Aorta (tissue), 5 donors: ENCODE measurements at regions not wholly inside any gene's neighbourhood (a gene's known extent, or its start where the extent isn't known, plus 50 kb on each side); places are given as distances from the start of the nearest gene placed in this dataset.

Experiments used
- ATAC-seq: fragments of 200-7000 bp; cut with Tn5 transposase; one replicate; pipeline ENCODE4 v1.9.1; 2022; ENCODE audit warnings: moderate library complexity; ENCODE audit not compliant: low FRiP score
- DNase-seq, 2 donors: peaks; one replicate each; pipeline ENCODE4 v3.0.0-alpha.2; 2020
- H3K27ac ChIP-seq, 2 donors: one replicate each; pipeline ENCODE4 v1.5.1; 2013; ENCODE audit warnings: low read length in 2 of 2, mild to moderate bottlenecking in 2 of 2, moderate library complexity in 2 of 2, control low read depth in 1 of 2, inconsistent platforms in 1 of 2, low read depth in 1 of 2
- H3K27me3 ChIP-seq, 2 donors: one replicate each; pipeline ENCODE4 v1.6.1; 2013; ENCODE audit warnings: control low read depth in 1 of 2, low read length in 1 of 2, mild to moderate bottlenecking in 1 of 2, moderate library complexity in 1 of 2; ENCODE audit not compliant: insufficient read depth in 2 of 2, control insufficient read depth in 1 of 2
- H3K36me3 ChIP-seq, 2 donors: one replicate each; pipeline ENCODE4 v1.6.1; 2013; ENCODE audit warnings: control low read depth in 1 of 2, low read length in 1 of 2, mild to moderate bottlenecking in 1 of 2; ENCODE audit not compliant: insufficient read depth in 2 of 2, control insufficient read depth in 1 of 2
- H3K4me1 ChIP-seq, 2 donors: one replicate each; pipeline ENCODE4 v1.6.1; 2013; ENCODE audit warnings: low read length in 2 of 2, control low read depth in 1 of 2, mild to moderate bottlenecking in 1 of 2, moderate library complexity in 1 of 2; ENCODE audit not compliant: insufficient read depth in 2 of 2, control insufficient read depth in 1 of 2
- H3K4me3 ChIP-seq, 2 donors: one replicate each; pipeline ENCODE4 v1.5.1; 2013; ENCODE audit warnings: low read length in 2 of 2, control low read depth in 1 of 2, mild to moderate bottlenecking in 1 of 2
- H3K9me3 ChIP-seq: one replicate; pipeline ENCODE4 v1.6.1; 2013; ENCODE audit warnings: mild to moderate bottlenecking, low read length; ENCODE audit not compliant: control insufficient read depth
- WGBS, 2 donors: extraction: QIAGEN DNeasy Blood & Tissue Kit; methylation state at CpG; one replicate each; pipeline ENCODE4 v1.1.7; 2013; 5-methylcytosine and 5-hydroxymethylcytosine counted together
- intact Hi-C, 2 donors: fragments of 100-400 bp; cut with DNase I; formaldehyde crosslinking; loops; one replicate each; pipeline versions ENCODE4 v1.14.2 to v1.15.0; 2022
- donor health status: healthy with polysubstance abuse.
- donor health status: Bipolar disorder and iron deficiency.
- donor health status: DM: no; HTN: no; CAD: no.
- donor health status: DM: no; HTN: no; CAD: no.
- donor health status: DM: yes; HTN: yes; CAD: no.

GRCh38 chr19:31976775-31977536 lies 368.5 kb upstream of the ZNF507 start:
- 92 to 97% methylated on average over 6 of the region's 6 CpGs for WGBS, 2 donors
- intact Hi-C loops, result no loop called here
- Histone ChIP-seq H3K27me3 (no peaks in the 10 kb centered on the region), H3K4me3 (no peak overlapping the region), H3K36me3 (no peaks in the 10 kb centered on the region), H3K9me3 (no peaks in the 10 kb centered on the region), H3K4me1 (no peaks in the 10 kb centered on the region), H3K27ac (no peak overlapping the region)
- no peak for DNase-seq
- no peak for ATAC-seq

GRCh38 chr19:31979362-31979761 lies 366.0 kb upstream of the ZNF507 start:
- H3K4me3 ChIP-seq, result no peak overlapping the region
- no peaks in the 10 kb centered on the region for H3K9me3 ChIP-seq
- no peak for ATAC-seq
- 79 to 82% methylated on average over 5 of the region's 5 CpGs for WGBS, 2 donors
- no peaks in the 10 kb centered on the region for H3K36me3 ChIP-seq
- no peaks in the 10 kb centered on the region for H3K4me1 ChIP-seq
- no peak overlapping the region for H3K27ac ChIP-seq
- no peak for DNase-seq
- intact Hi-C loops, result no loop called here
- H3K27me3 ChIP-seq, result no peaks in the 10 kb centered on the region

GRCh38 chr19:31979949-31980670 lies 365.3 kb upstream of the ZNF507 start:
- H3K9me3 ChIP-seq, result peaks cover 2% of the 10 kb centered on the region
- no peaks in the 10 kb centered on the region for H3K4me1 ChIP-seq
- no peak overlapping the region for H3K27ac ChIP-seq
- H3K27me3 ChIP-seq, result no peaks in the 10 kb centered on the region
- intact Hi-C loops, result no loop called here
- ATAC-seq, result no peak
- no peak overlapping the region for H3K4me3 ChIP-seq
- no peaks in the 10 kb centered on the region for H3K36me3 ChIP-seq
- 91% methylated on average over 23 of the region's 23 CpGs for WGBS, 2 donors
- no peak for DNase-seq

- DNase-seq, result no peak
- Histone ChIP-seq H3K36me3 (no peaks in the 10 kb centered on the region), H3K4me3 (no peak overlapping the region), H3K27me3 (no peaks in the 10 kb centered on the region), H3K9me3 (peaks cover 4% of the 10 kb centered on the region), H3K27ac (no peak overlapping the region), H3K4me1 (no peaks in the 10 kb centered on the region)
- 68 to 72% methylated on average over 5 of the region's 5 CpGs for whole genome bisulfite sequencing, 2 donors
- intact Hi-C loops, result no loop called here
- ATAC-seq, result no peak
Observed at GRCh38 chr19:31980796-31981195, 364.6 kb upstream of the ZNF507 start.

- ATAC-seq, result no peak
- Histone ChIP-seq H3K27me3 (no peaks in the 10 kb centered on the region), H3K4me1 (no peaks in the 10 kb centered on the region), H3K9me3 (peaks cover 4% of the 10 kb centered on the region), H3K27ac (no peak overlapping the region), H3K36me3 (no peaks in the 10 kb centered on the region), H3K4me3 (no peak overlapping the region)
- WGBS, 2 donors, result 95 to 97% methylated on average over 2 of the region's 2 CpGs
- intact Hi-C loops, result no loop called here
- no peak for DNase-seq
Observed at GRCh38 chr19:31981545-31981944, 363.9 kb upstream of the ZNF507 start.

GRCh38 chr19:31983647-31984046 lies 361.8 kb upstream of the ZNF507 start:
- Histone ChIP-seq H3K9me3 (peaks cover 4% of the 10 kb centered on the region), H3K27ac (no peak overlapping the region), H3K4me1 (no peaks in the 10 kb centered on the region), H3K27me3 (no peaks in the 10 kb centered on the region), H3K36me3 (no peaks in the 10 kb centered on the region), H3K4me3 (no peak overlapping the region)
- no peak for ATAC-seq
- no peak for DNase-seq
- WGBS, 2 donors, result 64 to 67% methylated on average over 3 of the region's 3 CpGs
- intact Hi-C loops, result no loop called here

GRCh38 chr19:31985001-31985605 lies 360.3 kb upstream of the ZNF507 start:
- Histone ChIP-seq H3K36me3 (no peaks in the 10 kb centered on the region), H3K4me1 (no peaks in the 10 kb centered on the region), H3K27ac (no peak overlapping the region), H3K9me3 (peaks cover 4% of the 10 kb centered on the region), H3K27me3 (no peaks in the 10 kb centered on the region), H3K4me3 (no peak overlapping the region)
- intact Hi-C loops, result no loop called here
- no peak for ATAC-seq
- DNase-seq, result no peak
- WGBS, 2 donors, result 91 to 94% methylated on average over 7 of the region's 7 CpGs

GRCh38 chr19:31986951-31987350 lies 358.5 kb upstream of the ZNF507 start:
- H3K4me1 ChIP-seq, result no peaks in the 10 kb centered on the region
- DNase-seq, result no peak
- H3K4me3 ChIP-seq, result no peak overlapping the region
- intact Hi-C loops, result no loop called here
- no peaks in the 10 kb centered on the region for H3K27me3 ChIP-seq
- ATAC-seq, result no peak
- 73 to 78% methylated on average over 1 of the region's 1 CpG for WGBS, 2 donors
- no peak overlapping the region for H3K27ac ChIP-seq
- H3K9me3 ChIP-seq, result peaks cover 4% of the 10 kb centered on the region
- H3K36me3 ChIP-seq, result no peaks in the 10 kb centered on the region

GRCh38 chr19:31988256-31988655 lies 357.2 kb upstream of the ZNF507 start:
- H3K4me3 ChIP-seq, result no peak overlapping the region
- no peaks in the 10 kb centered on the region for H3K27me3 ChIP-seq
- intact Hi-C loops, result no loop called here
- DNase-seq (no peak), ATAC-seq (no peak)
- H3K36me3 ChIP-seq, result no peaks in the 10 kb centered on the region
- H3K4me1 ChIP-seq, result no peaks in the 10 kb centered on the region
- H3K27ac ChIP-seq, result no peak overlapping the region
- H3K9me3 ChIP-seq, result peaks cover 4% of the 10 kb centered on the region
- 91 to 93% methylated on average over 2 of the region's 2 CpGs for WGBS, 2 donors
